Testis (tissue), 2 donors: ENCODE measurements at regions not wholly inside any gene's neighbourhood (a gene's known extent, or its start where the extent isn't known, plus 50 kb on each side); places are given as distances from the start of the nearest gene placed in this dataset.

Source experiments
- DNase-seq: peaks from one replicate; pipeline ENCODE4 v3.0.0-alpha.2; 2019
- H3K27ac ChIP-seq, 2 donors: fragments of 200-600 bp; sonication (generic); one replicate each; pipeline ENCODE4 v1.5.1; 2019
- H3K27me3 ChIP-seq: fragments of 200-600 bp; sonication (generic); one replicate; pipeline ENCODE4 v1.5.1; 2019
- H3K36me3 ChIP-seq: fragments of 200-600 bp; sonication (generic); one replicate; pipeline ENCODE4 v1.5.1; 2017; ENCODE audit warnings: low read depth; ENCODE audit errors: missing control alignments
- H3K4me1 ChIP-seq: fragments of 200-600 bp; sonication (generic); one replicate; pipeline ENCODE4 v1.5.1; 2019
- H3K4me3 ChIP-seq, 2 donors: fragments of 200-600 bp; sonication (generic); one replicate each; pipeline ENCODE4 v1.5.1; 2017 to 2019
- H3K9me3 ChIP-seq: fragments of 200-600 bp; sonication (generic); one replicate; pipeline ENCODE4 v1.5.1; 2017
- POLR2A ChIP-seq: fragments of 450-650 bp; IDR thresholded peaks from one replicate; pipeline ENCODE4 v1.6.1; 2017; ENCODE audit warnings: antibody characterized with exemption, mild to moderate bottlenecking, moderate library complexity
- whole genome bisulfite sequencing, 2 donors: methylation state at CpG; one replicate each; pipeline ENCODE4 v1.1.5; 2018; 5-methylcytosine and 5-hydroxymethylcytosine counted together
- intact Hi-C: fragments of 100-400 bp; cut with DNase I; formaldehyde crosslinking; loops from one replicate; pipeline ENCODE4 v1.15.1; 2023; ENCODE audit warnings: low total_unique reads
- TF ChIP-seq, protein P1 (sequence below), 3 experiments: fragments of 450-650 bp in 2 of 3; fragments of 200-600 bp in 1 of 3; sonication (generic) in 1 of 3; IDR thresholded peaks; one replicate each; pipeline ENCODE4 v1.5.1; 2016 to 2019; ENCODE audit warnings: antibody characterized with exemption in 3 of 3, mild to moderate bottlenecking in 2 of 3, moderate library complexity in 1 of 3

DNA sequence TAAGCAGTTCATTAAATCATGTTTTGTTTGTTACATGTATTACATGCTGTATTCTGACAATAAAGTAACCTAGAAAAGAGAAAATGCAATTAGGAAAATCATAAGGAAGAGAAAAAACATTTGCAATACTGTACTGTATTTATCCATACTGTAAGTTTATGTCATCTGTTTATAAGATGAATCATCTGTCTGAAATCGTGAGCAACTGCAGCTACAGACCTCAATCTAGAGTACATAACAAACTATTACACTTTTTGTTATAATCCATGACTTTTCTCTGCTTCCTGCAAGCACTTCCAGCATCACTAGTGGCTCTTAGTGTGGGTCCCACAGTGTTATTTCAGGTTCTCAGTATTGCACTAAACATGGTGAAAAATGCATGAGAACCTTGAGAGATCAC, 144.4 kb upstream of the NR4A3 start:
- 78 to 91% methylated on average over 1 of the region's 1 CpG for WGBS, 2 donors
- no peak for DNase-seq
- no peaks in the 10 kb centered on the region for H3K4me1 ChIP-seq
- H3K27ac ChIP-seq, result no peak overlapping the region
- no peak for TF ChIP-seq POLR2A
- TF ChIP-seq, protein P1, sequence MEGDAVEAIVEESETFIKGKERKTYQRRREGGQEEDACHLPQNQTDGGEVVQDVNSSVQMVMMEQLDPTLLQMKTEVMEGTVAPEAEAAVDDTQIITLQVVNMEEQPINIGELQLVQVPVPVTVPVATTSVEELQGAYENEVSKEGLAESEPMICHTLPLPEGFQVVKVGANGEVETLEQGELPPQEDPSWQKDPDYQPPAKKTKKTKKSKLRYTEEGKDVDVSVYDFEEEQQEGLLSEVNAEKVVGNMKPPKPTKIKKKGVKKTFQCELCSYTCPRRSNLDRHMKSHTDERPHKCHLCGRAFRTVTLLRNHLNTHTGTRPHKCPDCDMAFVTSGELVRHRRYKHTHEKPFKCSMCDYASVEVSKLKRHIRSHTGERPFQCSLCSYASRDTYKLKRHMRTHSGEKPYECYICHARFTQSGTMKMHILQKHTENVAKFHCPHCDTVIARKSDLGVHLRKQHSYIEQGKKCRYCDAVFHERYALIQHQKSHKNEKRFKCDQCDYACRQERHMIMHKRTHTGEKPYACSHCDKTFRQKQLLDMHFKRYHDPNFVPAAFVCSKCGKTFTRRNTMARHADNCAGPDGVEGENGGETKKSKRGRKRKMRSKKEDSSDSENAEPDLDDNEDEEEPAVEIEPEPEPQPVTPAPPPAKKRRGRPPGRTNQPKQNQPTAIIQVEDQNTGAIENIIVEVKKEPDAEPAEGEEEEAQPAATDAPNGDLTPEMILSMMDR (IDR thresholded peaks at IDR 0.05), result no peak
- no peaks in the 10 kb centered on the region for H3K27me3 ChIP-seq
- H3K4me3 ChIP-seq, result no peak overlapping the region
- no peaks in the 10 kb centered on the region for H3K36me3 ChIP-seq
- intact Hi-C loops, result no loop called here
- no peaks in the 10 kb centered on the region for H3K9me3 ChIP-seq

DNA sequence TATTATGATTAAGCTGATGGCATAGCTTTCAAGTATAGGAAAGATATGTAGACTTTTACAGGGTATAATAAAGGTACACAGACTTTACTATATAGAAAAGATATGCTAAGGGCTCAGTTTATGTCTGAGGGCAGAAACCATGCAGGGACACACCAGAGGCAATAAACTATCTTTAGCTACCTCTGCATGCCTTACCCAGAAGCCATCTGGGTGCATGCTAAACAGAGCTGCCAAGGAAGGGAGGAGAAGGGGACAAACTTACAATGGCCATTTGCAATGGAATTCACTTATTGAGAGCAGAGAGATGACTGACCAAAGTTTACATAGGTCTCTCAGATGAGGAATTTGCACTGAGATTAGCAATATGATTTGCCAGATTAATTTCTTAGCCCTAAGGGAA, 143.1 kb upstream of the NR4A3 start:
- TF ChIP-seq, protein P1 (IDR thresholded peaks at IDR 0.05), result no peak
- no peak for TF ChIP-seq POLR2A
- intact Hi-C loops, result no loop called here
- Histone ChIP-seq H3K9me3 (no peaks in the 10 kb centered on the region), H3K4me1 (no peaks in the 10 kb centered on the region), H3K27ac (no peak overlapping the region), H3K27me3 (no peaks in the 10 kb centered on the region), H3K36me3 (no peaks in the 10 kb centered on the region), H3K4me3 (no peak overlapping the region)
- no peak for DNase-seq

GRCh38 chr9:99680191-99680590, 141.5 kb upstream of the NR4A3 start:
- H3K27ac ChIP-seq, result no peak overlapping the region
- no peaks in the 10 kb centered on the region for H3K27me3 ChIP-seq
- no peaks in the 10 kb centered on the region for H3K36me3 ChIP-seq
- WGBS, 2 donors, result 67 to 68% methylated on average over 1 of the region's 1 CpG
- no peaks in the 10 kb centered on the region for H3K4me1 ChIP-seq
- no peak overlapping the region for H3K4me3 ChIP-seq
- intact Hi-C loops, result no loop called here
- H3K9me3 ChIP-seq, result no peaks in the 10 kb centered on the region
- no peak for TF ChIP-seq POLR2A
- TF ChIP-seq, protein P1 (IDR thresholded peaks at IDR 0.05), result no peak
- no peak for DNase-seq

- no peaks in the 10 kb centered on the region for H3K4me1 ChIP-seq
- intact Hi-C loops, result no loop called here
- TF ChIP-seq POLR2A, result no peak
- TF ChIP-seq, protein P1 (IDR thresholded peaks at IDR 0.05), result no peak
Measured at GRCh38 chr9:99681113-99681512, 140.6 kb upstream of the NR4A3 start.

DNA sequence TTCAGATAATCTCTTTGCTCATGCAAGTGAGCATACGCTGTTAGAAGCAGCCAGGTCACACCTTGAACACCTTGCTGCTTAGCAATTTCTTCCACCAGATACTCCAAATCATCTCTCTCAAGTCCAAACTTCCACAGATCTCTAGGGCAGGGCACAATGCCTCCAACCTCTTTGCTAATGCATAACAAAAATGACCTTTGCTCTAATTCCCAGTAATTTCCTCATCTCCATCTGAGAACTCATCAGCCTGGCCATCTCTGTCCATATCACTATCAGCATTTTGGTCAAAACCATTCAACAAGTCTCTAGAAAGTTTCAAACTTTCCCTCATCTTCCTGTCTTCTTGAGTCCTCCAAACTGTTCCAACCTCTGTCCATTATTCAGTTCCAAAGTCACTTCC, 139.3 kb upstream of the NR4A3 start:
- 93 to 96% methylated on average over 1 of the region's 1 CpG for WGBS, 2 donors
- no peak overlapping the region for H3K4me3 ChIP-seq

More at GRCh38 chr9:99681113-99681512, 140.6 kb upstream of the NR4A3 start:
- no peak overlapping the region for H3K4me3 ChIP-seq
- no peaks in the 10 kb centered on the region for H3K27me3 ChIP-seq
- no peaks in the 10 kb centered on the region for H3K9me3 ChIP-seq
- no peak for DNase-seq
- no peaks in the 10 kb centered on the region for H3K36me3 ChIP-seq
- H3K27ac ChIP-seq, result no peak overlapping the region

More for the DNA sequence above, 139.3 kb upstream of the NR4A3 start:
- Histone ChIP-seq H3K9me3 (no peaks in the 10 kb centered on the region), H3K36me3 (no peaks in the 10 kb centered on the region), H3K27ac (no peak overlapping the region), H3K27me3 (no peaks in the 10 kb centered on the region), H3K4me1 (no peaks in the 10 kb centered on the region)
- TF ChIP-seq POLR2A, result no peak
- TF ChIP-seq, protein P1 (IDR thresholded peaks at IDR 0.05), result no peak
- intact Hi-C loops, result no loop called here
- no peak for DNase-seq
